ENCODE measurements at regions not wholly inside any gene's neighbourhood (a gene's known extent, or its start where the extent isn't known, plus 50 kb on each side); places are given as distances from the start of the nearest gene placed in this dataset.

DNA sequence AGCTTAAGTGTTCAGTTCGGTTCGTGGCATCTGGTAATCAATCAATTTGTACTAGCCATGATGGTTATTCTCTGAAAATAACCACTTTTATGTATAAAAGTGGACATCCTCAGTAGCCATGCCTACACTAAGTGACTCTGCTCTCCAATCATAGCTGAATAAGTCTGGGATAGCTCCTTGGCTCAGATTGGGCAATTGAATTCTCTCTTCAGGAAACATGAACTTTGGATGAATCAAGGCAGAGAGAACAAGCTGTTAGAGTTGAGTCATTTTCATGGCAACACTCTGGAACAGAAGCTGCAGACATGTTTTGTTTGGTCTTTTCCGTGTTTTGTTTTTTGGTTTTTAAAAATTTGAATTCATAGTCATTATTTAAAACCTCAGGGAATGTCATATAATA is 66.8 kb upstream of the TMEM164 start:
- DNase-seq (ENCODE audit: low spot score in 2 of 2) (no peak), ATAC-seq (no peak)
- no peak overlapping the region for H3K27ac Mint-ChIP-seq
- no peaks in the 10 kb centered on the region for H3K9me3 Mint-ChIP-seq
- peaks cover 0 to 4% of the 10 kb centered on the region in 2 donors for H3K36me3 Mint-ChIP-seq

DNA sequence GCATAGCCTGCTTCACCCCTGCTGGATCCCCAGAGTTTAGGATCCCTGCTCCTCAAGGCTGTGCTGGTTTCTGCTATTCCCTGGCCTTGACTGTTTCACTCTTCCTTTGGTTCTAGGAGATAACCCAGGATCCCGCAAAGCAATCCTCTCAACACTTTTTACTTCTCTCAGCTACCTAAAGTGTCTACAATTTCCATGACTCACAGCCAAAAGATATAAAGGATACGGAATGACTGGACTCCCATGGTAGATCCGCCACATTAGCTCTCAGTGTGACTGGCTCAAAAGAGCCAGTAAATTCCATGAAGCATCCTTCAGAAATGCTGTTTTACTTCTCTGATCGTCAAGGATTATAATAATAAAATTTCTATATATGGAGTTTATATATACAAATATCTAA is 66.3 kb upstream of the TMEM164 start:
- no peaks in the 10 kb centered on the region for H3K9me3 Mint-ChIP-seq
- no peak overlapping the region for H3K27ac Mint-ChIP-seq
- no peak for ATAC-seq
- H3K36me3 Mint-ChIP-seq = peaks cover 0 to 4% of the 10 kb centered on the region in 2 donors
- DNase-seq (ENCODE audit: low spot score in 2 of 2) = no peak

DNA sequence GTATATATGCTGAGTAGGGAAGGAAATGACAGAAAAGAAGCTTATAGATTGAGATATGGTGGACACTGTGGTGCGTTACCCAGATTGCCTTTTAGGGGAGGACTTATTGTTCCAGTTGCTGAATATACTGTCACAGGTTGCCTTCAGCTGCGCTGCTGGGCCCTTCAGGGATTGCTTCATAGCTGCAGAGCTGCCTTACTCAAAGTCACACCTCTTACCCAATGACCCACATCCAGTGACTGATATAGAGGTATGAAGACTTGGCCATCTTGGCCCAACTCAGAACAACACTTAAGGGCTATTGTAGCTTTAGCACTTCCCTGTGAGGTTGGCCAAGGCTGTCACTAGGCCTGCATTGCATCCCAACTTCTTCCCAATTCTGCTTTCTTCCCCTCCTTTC is 63.4 kb upstream of the TMEM164 start:
- Mint-ChIP-seq H3K9me3 (no peaks in the 10 kb centered on the region), H3K36me3 (peaks cover 0 to 4% of the 10 kb centered on the region in 2 donors), H3K27ac (no peak overlapping the region)
- ATAC-seq (no peak), DNase-seq (ENCODE audit: low spot score in 2 of 2) (no peak)

DNA sequence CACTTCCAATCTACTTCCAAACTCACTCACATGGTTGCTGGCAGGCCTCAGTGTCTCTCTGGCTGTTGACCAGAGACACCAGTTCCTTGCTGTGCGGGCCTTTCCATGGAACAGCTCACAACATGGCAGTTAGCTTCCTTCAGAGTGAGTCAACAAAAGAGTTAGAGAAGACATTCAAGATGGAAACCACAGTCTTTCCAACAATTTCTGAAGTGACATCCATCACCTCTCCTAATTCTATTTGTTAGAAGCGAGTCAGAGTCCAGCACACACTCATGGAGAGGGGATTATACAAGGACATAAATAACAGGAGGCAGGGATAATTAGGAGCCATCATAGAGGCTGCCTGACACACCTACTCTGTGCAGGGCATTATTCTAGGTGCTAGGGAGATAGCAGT is 62.5 kb upstream of the TMEM164 start:
- Mint-ChIP-seq H3K9me3 (no peaks in the 10 kb centered on the region), H3K27ac (peak overlapping the region in 1 of 2 donors; percentile 55), H3K36me3 (peaks cover 0 to 4% of the 10 kb centered on the region in 2 donors)
- no peak for DNase-seq (ENCODE audit: low spot score in 2 of 2)
- ATAC-seq = no peak

DNA sequence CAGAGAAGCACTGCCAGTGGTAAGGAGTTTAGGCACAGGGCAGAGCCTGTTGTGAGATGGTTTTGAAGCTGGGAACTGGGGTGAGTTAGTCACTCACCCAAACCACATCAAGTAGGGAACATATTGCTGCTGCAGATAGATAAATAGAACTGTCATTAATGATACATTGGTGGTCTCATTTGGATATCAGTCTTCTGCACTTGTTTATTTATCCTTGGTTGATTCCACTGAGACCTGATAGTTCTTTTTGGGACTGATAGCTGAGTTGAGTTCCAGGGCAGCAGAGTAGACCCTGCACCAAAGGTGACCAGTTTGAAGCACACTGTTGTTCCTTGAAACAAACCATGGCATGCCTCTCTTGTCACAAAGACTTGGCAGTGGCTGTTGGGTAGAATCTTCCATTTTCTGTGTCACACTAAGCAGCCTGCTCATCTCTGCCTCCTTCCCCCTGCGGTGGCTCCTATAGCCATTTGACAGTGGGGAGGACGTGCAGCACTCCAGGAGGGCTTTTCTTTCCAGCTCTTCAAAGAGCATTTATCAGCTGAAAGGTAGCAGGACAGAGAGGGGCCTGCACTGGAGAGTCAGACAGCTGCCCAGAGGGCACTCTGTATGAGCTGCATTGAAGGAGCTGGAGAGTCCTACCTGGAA is 59.7 kb upstream of the TMEM164 start:
- no peak for ATAC-seq

DNA sequence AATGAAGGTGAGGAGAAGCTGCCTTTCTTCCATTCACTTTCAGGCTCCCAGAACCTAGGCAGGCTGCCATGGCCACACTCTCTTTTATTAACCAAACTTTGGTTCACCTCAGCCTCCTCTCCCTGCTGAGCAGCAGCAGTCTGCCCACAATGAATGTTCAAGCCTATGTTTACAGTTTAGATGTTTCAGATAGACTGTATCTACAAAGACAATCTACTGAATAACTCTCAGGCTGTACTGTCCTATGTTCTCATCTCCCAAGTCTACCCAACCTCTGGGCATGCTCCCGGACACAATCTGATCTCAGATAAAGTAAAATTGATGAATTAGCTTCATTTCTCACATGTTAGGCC is 59.2 kb upstream of the TMEM164 start:
- Mint-ChIP-seq H3K9me3 (no peaks in the 10 kb centered on the region), H3K36me3 (peaks cover 0 to 4% of the 10 kb centered on the region in 2 donors), H3K27ac (no peak overlapping the region)
- no peak for ATAC-seq
- no peak for DNase-seq (ENCODE audit: low spot score in 2 of 2)

More for the DNA sequence above, 59.7 kb upstream of the TMEM164 start:
- Mint-ChIP-seq H3K9me3 (no peaks in the 10 kb centered on the region), H3K36me3 (peaks cover 0 to 4% of the 10 kb centered on the region in 2 donors), H3K27ac (no peak overlapping the region)
- no peak for DNase-seq (ENCODE audit: low spot score in 2 of 2)

DNA sequence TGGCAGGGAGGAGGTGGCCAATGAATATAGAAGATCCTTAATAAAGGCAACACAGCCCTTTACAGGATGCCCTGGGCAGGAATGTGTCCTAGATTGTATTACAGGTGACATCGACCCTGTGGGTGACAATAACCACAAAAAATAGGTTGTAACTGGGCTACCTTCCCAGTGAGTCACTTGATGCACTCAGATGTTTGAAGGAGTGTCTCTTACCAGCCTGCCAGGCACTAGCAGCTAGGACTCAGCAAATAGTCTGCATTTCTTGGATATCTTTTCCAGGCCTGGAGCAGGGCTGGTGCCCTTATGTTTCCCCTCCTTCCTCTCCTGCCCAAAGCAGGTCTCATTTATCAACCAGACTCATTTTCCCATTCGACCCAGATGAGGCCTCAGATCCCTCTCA is 50.9 kb upstream of the TMEM164 start:
- Mint-ChIP-seq H3K36me3 (no peaks in the 10 kb centered on the region), H3K27ac (no peak overlapping the region), H3K9me3 (no peaks in the 10 kb centered on the region)
- ATAC-seq (no peak), DNase-seq (ENCODE audit: low spot score in 2 of 2) (no peak)

DNA sequence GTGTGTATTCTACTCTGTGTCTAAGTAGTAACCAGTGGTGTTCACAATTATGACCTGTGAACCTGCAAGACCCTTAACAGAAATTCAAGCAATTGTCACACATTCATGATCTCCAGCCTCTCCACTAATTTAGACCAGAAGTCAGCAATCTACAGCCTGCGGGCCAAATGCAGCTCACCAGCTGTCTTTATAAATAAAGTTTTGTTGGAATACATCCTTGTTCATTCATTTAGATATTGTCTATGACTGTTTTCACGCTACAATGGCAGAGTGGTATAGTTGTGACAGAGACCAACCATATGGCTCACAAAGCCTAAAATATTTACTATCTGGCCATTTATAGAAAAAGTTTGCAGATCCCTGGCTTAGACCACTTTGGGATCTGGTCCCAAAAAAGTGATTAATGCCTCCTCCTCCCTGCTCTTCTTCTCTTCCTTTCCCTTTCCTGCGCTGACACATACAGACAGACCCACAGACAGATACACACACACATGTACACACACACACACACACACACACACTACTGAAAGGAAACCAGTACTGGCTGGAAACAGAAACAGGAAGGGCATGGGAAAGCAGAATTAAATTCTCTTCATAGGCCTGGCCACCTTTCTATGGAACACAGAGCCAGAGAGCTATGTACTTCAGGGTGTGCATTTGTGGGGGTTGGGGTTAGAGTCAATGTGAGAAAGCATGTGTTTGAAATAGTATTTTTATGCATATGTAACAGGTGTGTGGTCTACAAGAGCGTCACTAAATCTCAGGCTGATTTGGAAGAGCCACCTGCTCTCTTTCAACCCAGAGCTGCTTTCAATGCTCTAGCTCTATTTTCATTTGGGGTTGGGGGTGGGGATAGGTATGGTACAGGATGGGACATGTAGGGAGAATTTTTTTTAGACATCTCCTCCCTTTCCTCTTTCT is 49.7 kb upstream of the TMEM164 start:
- DNase-seq (ENCODE audit: low spot score in 2 of 2) (no peak), ATAC-seq (peak in 1 of 2 donors; percentile 66)
- Mint-ChIP-seq H3K9me3 (no peaks in the 10 kb centered on the region), H3K36me3 (no peaks in the 10 kb centered on the region), H3K27ac (no peak overlapping the region)
